HG03066 (cell line): ENCODE measurements at regions not wholly inside any gene's neighbourhood (a gene's known extent, or its start where the extent isn't known, plus 50 kb on each side); places are given as distances from the start of the nearest gene placed in this dataset.
"Not testable (repeated sequence)": the region's sequence is repeated elsewhere in the genome, so short reads cannot be mapped to it uniquely, and the experiment has no call there.

Experiments used
- ATAC-seq: cut with Tn5 transposase; IDR thresholded peaks from one replicate; pipeline ENCODE4 v1.9.1; 2021; ENCODE audit warnings: low read depth; ENCODE audit not compliant: unreplicated experiment

- no peak for ATAC-seq
Observed at GRCh38 chr5:165370794-165371193, 1865.4 kb downstream of the MAT2B start.

GRCh38 chr5:165375201-165375600 is 1869.8 kb downstream of the MAT2B start:
- ATAC-seq: no peak

- no peak for ATAC-seq
Observed at GRCh38 chr5:165393839-165394238, 1888.4 kb downstream of the MAT2B start.

GRCh38 chr5:165397516-165397915 is 1892.1 kb downstream of the MAT2B start:
- ATAC-seq: no peak

- ATAC-seq: no peak
Observed at GRCh38 chr5:165400086-165400485, 1894.7 kb downstream of the MAT2B start.

GRCh38 chr5:165404917-165405316 is 1899.5 kb downstream of the MAT2B start:
- no peak for ATAC-seq

GRCh38 chr5:165405340-165405739 is 1899.9 kb downstream of the MAT2B start:
- no peak for ATAC-seq

GRCh38 chr5:165407352-165407751 is 1901.9 kb downstream of the MAT2B start:
- ATAC-seq: no peak

- ATAC-seq: no peak
Observed at GRCh38 chr5:165410476-165410875, 1905.1 kb downstream of the MAT2B start.

- not testable (repeated sequence) for ATAC-seq
Observed at GRCh38 chr5:165411532-165411931, 1906.1 kb downstream of the MAT2B start.

GRCh38 chr5:165420493-165420892 is 1915.1 kb downstream of the MAT2B start:
- ATAC-seq: no peak

GRCh38 chr5:165423697-165424299 is 1918.4 kb downstream of the MAT2B start:
- no peak for ATAC-seq

GRCh38 chr5:165425594-165425993 is 1920.2 kb downstream of the MAT2B start:
- no peak for ATAC-seq

- ATAC-seq: no peak
Observed at GRCh38 chr5:165448753-165449152, 1943.3 kb downstream of the MAT2B start.

GRCh38 chr5:165457859-165458481 is 1952.6 kb downstream of the MAT2B start:
- no peak for ATAC-seq

- no peak for ATAC-seq
Observed at GRCh38 chr5:165459232-165459631, 1953.8 kb downstream of the MAT2B start.

- ATAC-seq: no peak
Observed at GRCh38 chr5:165460911-165461310, 1955.5 kb downstream of the MAT2B start.

- no peak for ATAC-seq
Observed at GRCh38 chr5:165477546-165477945, 1972.1 kb downstream of the MAT2B start.

GRCh38 chr5:165495829-165496380 is 1990.5 kb downstream of the MAT2B start:
- no peak for ATAC-seq

- ATAC-seq: no peak
Observed at GRCh38 chr5:165497707-165498106, 1992.3 kb downstream of the MAT2B start.

- no peak for ATAC-seq
Observed at GRCh38 chr5:165502893-165503691, 1997.7 kb downstream of the MAT2B start.
